K562 (cell line): ENCODE measurements at regions not wholly inside any gene's neighbourhood (a gene's known extent, or its start where the extent isn't known, plus 50 kb on each side); places are given as distances from the start of the nearest gene placed in this dataset.

Source experiments
- ATAC-seq: fragments of 200-7000 bp; cut with Tn5 transposase; 3 replicates; pipeline ENCODE4 v1.9.1; 2020; ENCODE audit warnings: moderate library complexity
- BruUV-seq: library from RNA; stranded (reverse); fragments of 400-500 nt; replicated peaks from 2 replicates; lab custom pipeline; 2021; lab: Mats Ljungman, UMichigan
- CTCF ChIA-PET: fragments of 300-600 bp; formaldehyde crosslinking; extraction: SDS; loops from one replicate; lab custom pipeline; 2021; ENCODE audit warnings: low intra/inter-chr PET ratio; lab: Yijun Ruan, JAX
- POLR2A ChIA-PET: fragments of 300-600, 350-650 bp; sonication (Branson Sonifier 250); formaldehyde crosslinking; extraction: SDS; loops from one replicate; lab custom pipeline; 2021; ENCODE audit warnings: antibody characterized with exemption, inconsistent platforms; lab: Yijun Ruan, JAX
- DNase-seq, 4 experiments: peaks; one replicate each; pipeline versions ENCODE4 v3.0.0 to v3.0.0-alpha.2; 2011 to 2018; ENCODE audit warnings: low spot score in 3 of 4, mixed read lengths in 3 of 4; ENCODE audit errors: extremely low read depth in 1 of 4
- FAIRE-seq: peaks from 2 replicates; lab custom pipeline; 2011; peaks lifted over from hg19 to GRCh38; lab: Jason Lieb, UNC
- H2AFZ ChIP-seq: 2 replicates; pipeline ENCODE4 v1.6.0; 2011; ENCODE audit warnings: low read depth, low read length, control low read depth, inconsistent platforms
- H3K27ac ChIP-seq: fragments of 200-600 bp; 3 replicates; pipeline ENCODE4 v1.8.0; 2011; ENCODE audit warnings: low read depth, mild to moderate bottlenecking, control low read depth, inconsistent platforms, low read length, moderate library complexity, mixed read lengths; ENCODE audit errors: extremely low read depth
- H3K27me3 ChIP-seq, 2 experiments: fragments of 300-600 bp in 1 of 2; 2 replicates in 1 of 2; 3 replicates in 1 of 2; pipeline versions ENCODE4 v1.6.0 to v1.8.0; 2011; ENCODE audit warnings: inconsistent platforms in 2 of 2, low read length in 2 of 2, mild to moderate bottlenecking in 1 of 2, mixed read lengths in 1 of 2, moderate library complexity in 1 of 2; ENCODE audit not compliant: control insufficient read depth in 2 of 2, insufficient read depth in 2 of 2
- H3K36me3 ChIP-seq: fragments of 300-600 bp; 3 replicates; pipeline ENCODE4 v1.8.0; 2011; ENCODE audit warnings: mild to moderate bottlenecking, low read length, inconsistent platforms; ENCODE audit not compliant: control insufficient read depth, insufficient read depth
- H3K4me1 ChIP-seq, 2 experiments: fragments of 200-600 bp in 1 of 2; replicated peaks in 1 of 2; 2 replicates in 1 of 2; 3 replicates in 1 of 2; pipeline versions ENCODE4 v1.5.1 to v1.8.0; 2011; ENCODE audit warnings: inconsistent platforms in 2 of 2, low read length in 2 of 2, mild to moderate bottlenecking in 1 of 2, mixed read lengths in 1 of 2, moderate library complexity in 1 of 2; ENCODE audit not compliant: control insufficient read depth in 2 of 2, insufficient read depth in 2 of 2
- H3K4me2 ChIP-seq: 2 replicates; pipeline ENCODE4 v1.6.1; 2011; ENCODE audit warnings: low read length, control low read depth, inconsistent platforms, mixed read lengths; ENCODE audit not compliant: insufficient read depth
- H3K4me3 ChIP-seq: fragments of 200-600 bp; sonication (generic), shearing (Covaris generic); 2 replicates; pipeline ENCODE4 v1.5.1; 2016; ENCODE audit warnings: control low read depth, inconsistent platforms
- H3K79me2 ChIP-seq: fragments of 200-600 bp; 3 replicates; pipeline ENCODE4 v1.8.0; 2011; ENCODE audit warnings: low read length, inconsistent platforms; ENCODE audit not compliant: control insufficient read depth, insufficient read depth
- H3K9ac ChIP-seq, 2 experiments: 2 replicates each; pipeline versions ENCODE4 v1.6.0 to v1.6.1; 2011; ENCODE audit warnings: low read depth in 2 of 2, low read length in 2 of 2, control low read depth in 1 of 2, inconsistent platforms in 1 of 2, mild to moderate bottlenecking in 1 of 2, mixed read lengths in 1 of 2; ENCODE audit not compliant: insufficient read depth in 1 of 2
- H3K9me1 ChIP-seq: one replicate; pipeline ENCODE4 v1.6.0; 2011; ENCODE audit warnings: inconsistent platforms, mild to moderate bottlenecking, low read length, moderate library complexity; ENCODE audit not compliant: control insufficient read depth, insufficient read depth
- H3K9me3 ChIP-seq: replicated peaks from 2 replicates; pipeline ENCODE4 v1.5.1; 2011; ENCODE audit warnings: low read depth, low read length, inconsistent platforms; ENCODE audit not compliant: control insufficient read depth, insufficient read depth
- H4K20me1 ChIP-seq: replicated peaks from 2 replicates; pipeline ENCODE4 v1.6.1; 2011; ENCODE audit warnings: low read length, inconsistent platforms, mixed read lengths; ENCODE audit not compliant: control insufficient read depth, insufficient read depth
- ATF7 ChIP-seq: fragments of 450-650 bp; IDR thresholded peaks from 2 replicates; pipeline ENCODE4 v1.7.1; 2014; ENCODE audit warnings: mild to moderate bottlenecking, moderate library complexity
- NFE2 ChIP-seq: IDR thresholded peaks from 2 replicates; pipeline ENCODE4 v1.6.1; 2014; ENCODE audit warnings: antibody characterized with exemption, low read depth
- NRF1 ChIP-seq, 2 experiments: fragments of 450-650 bp; IDR thresholded peaks in 1 of 2; conservative IDR thresholded peaks in 1 of 2; 2 replicates each; pipeline ENCODE4 v1.6.1; 2014; ENCODE audit warnings: mild to moderate bottlenecking in 2 of 2
- WGBS: fragments of 100-300 bp; shearing (Covaris generic); methylation state at CpG from one replicate; pipeline ENCODE4 v1.1.6; 2016; ENCODE audit warnings: low coverage, mixed read lengths; ENCODE audit not compliant: insufficient coverage; ENCODE audit errors: missing lambda C conversion rate; 5-methylcytosine and 5-hydroxymethylcytosine counted together
- in situ Hi-C: fragments of 300-500 bp; cut with MboI; formaldehyde crosslinking; loops from 4 replicates; pipeline ENCODE4 v1.15.0; 2018; ENCODE audit warnings: inconsistent platforms, mixed read lengths
- intact Hi-C: fragments of 100-400 bp; cut with micrococcal nuclease; formaldehyde crosslinking; loops from 2 replicates; pipeline ENCODE4 v1.14.2; 2022

GRCh38 chr5:158313733-158314464, 455.0 kb upstream of the CLINT1 start:
- TF ChIP-seq ATF7: no peak
- under 1% methylated on average over 15 of the region's 15 CpGs for WGBS
- intact Hi-C loops: no loop called here
- Histone ChIP-seq H3K4me3 (no peak overlapping the region), H3K9me1 (no peaks in the 10 kb centered on the region), H3K79me2 (no peaks in the 10 kb centered on the region), H3K9ac (no peak overlapping the region), H3K4me1 (no peaks in the 10 kb centered on the region), H2AFZ (no peak overlapping the region), H3K4me2 (no peak overlapping the region), H3K27ac (no peak overlapping the region), H3K27me3 (no peaks in the 10 kb centered on the region), H4K20me1 (no peaks in the 10 kb centered on the region), H3K36me3 (no peaks in the 10 kb centered on the region), H3K9me3 (no peaks in the 10 kb centered on the region)
- DNase-seq: no peak
- ChIA-PET CTCF (no interaction called here), POLR2A (no interaction called here)
- ATAC-seq: no peak
- in situ Hi-C loops: no loop called here
- FAIRE-seq: no peak
- BruUV-seq: no TSS peak

DNA sequence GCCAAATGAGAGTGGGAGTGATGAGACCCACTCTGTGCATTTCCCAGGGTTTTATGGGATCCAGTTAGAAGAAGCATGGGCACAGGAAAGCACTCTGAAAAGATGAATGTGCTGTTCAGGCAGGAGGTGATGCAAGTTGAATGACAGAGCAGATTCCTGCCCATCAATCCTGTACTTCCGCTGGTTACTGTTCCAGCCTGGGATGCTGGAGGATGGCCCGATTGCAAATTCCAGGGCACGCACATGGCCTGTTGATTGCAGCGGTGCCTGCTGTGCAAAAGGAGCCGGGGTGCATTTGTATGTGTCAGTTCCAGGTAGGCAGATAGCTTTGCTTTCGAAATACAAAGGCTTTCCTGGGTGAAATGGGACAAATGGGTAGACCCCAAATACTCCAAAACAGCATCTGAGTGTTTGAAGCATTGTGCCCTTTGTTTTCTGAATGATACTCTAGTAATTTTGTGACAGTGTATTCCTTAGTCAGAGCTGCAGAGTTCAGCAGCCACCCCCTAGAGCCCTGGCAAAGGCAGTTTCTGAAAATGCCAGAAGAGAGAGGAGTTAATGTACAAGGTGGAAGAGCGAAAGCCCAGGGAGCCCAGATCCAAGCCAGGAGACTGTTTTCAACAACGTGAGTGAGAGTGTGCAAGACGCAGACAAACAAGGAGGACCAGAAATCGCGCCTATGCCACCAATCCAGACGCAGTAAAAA, 454.2 kb upstream of the CLINT1 start:
- no peaks in the 10 kb centered on the region for H3K36me3 ChIP-seq
- no peak overlapping the region for H3K4me3 ChIP-seq
- H3K9me3 ChIP-seq: no peaks in the 10 kb centered on the region
- H3K9me1 ChIP-seq: no peaks in the 10 kb centered on the region
- H3K27ac ChIP-seq: no peak overlapping the region
- H3K9ac ChIP-seq: no peak overlapping the region
- H3K79me2 ChIP-seq: no peaks in the 10 kb centered on the region
- ATAC-seq (no peak), FAIRE-seq (no peak), DNase-seq (no peak)
- ChIA-PET POLR2A (no interaction called here), CTCF (no interaction called here)
- 0% methylated on average over 12 of the region's 12 CpGs for WGBS
- BruUV-seq: no TSS peak
- in situ Hi-C loops: no loop called here
- 0 out of 2 replicates have a peak, but pooled peaks have one; percentile 12 for TF ChIP-seq NFE2
- TF ChIP-seq NRF1 (conservative IDR thresholded peaks at IDR 0.05 in 1 of 2, IDR thresholded peaks at IDR 0.05 in 1 of 2): no peak
- no peaks in the 10 kb centered on the region for H4K20me1 ChIP-seq
- no peaks in the 10 kb centered on the region for H3K4me1 ChIP-seq
- H3K4me2 ChIP-seq: no peak overlapping the region
- intact Hi-C loops: no loop called here
- no peak overlapping the region for H2AFZ ChIP-seq
- no peaks in the 10 kb centered on the region for H3K27me3 ChIP-seq
